ENCODE measurements at regions not wholly inside any gene's neighbourhood (a gene's known extent, or its start where the extent isn't known, plus 50 kb on each side); places are given as distances from the start of the nearest gene placed in this dataset.

DNA sequence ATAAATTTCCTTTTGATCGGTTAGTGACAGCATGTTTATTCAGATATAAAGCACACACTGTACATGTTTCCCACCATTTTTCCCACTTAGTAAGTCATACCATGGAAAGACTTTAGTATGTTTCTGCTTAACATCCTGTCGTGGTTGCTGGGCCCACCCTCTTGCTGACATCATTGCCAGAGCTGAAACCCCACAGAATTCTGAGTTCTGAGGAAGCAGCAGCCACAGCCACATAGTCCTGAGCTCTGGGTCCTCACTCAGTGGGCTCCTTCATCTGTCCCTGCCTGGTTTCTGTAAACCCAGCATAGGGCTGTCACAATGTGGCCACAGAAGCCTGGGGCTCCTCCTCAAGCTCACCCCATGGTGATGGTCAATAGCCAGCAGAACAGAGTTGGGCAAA, 441.5 kb downstream of the ENC1 start (continued):
- TF ChIP-seq, protein P1, sequence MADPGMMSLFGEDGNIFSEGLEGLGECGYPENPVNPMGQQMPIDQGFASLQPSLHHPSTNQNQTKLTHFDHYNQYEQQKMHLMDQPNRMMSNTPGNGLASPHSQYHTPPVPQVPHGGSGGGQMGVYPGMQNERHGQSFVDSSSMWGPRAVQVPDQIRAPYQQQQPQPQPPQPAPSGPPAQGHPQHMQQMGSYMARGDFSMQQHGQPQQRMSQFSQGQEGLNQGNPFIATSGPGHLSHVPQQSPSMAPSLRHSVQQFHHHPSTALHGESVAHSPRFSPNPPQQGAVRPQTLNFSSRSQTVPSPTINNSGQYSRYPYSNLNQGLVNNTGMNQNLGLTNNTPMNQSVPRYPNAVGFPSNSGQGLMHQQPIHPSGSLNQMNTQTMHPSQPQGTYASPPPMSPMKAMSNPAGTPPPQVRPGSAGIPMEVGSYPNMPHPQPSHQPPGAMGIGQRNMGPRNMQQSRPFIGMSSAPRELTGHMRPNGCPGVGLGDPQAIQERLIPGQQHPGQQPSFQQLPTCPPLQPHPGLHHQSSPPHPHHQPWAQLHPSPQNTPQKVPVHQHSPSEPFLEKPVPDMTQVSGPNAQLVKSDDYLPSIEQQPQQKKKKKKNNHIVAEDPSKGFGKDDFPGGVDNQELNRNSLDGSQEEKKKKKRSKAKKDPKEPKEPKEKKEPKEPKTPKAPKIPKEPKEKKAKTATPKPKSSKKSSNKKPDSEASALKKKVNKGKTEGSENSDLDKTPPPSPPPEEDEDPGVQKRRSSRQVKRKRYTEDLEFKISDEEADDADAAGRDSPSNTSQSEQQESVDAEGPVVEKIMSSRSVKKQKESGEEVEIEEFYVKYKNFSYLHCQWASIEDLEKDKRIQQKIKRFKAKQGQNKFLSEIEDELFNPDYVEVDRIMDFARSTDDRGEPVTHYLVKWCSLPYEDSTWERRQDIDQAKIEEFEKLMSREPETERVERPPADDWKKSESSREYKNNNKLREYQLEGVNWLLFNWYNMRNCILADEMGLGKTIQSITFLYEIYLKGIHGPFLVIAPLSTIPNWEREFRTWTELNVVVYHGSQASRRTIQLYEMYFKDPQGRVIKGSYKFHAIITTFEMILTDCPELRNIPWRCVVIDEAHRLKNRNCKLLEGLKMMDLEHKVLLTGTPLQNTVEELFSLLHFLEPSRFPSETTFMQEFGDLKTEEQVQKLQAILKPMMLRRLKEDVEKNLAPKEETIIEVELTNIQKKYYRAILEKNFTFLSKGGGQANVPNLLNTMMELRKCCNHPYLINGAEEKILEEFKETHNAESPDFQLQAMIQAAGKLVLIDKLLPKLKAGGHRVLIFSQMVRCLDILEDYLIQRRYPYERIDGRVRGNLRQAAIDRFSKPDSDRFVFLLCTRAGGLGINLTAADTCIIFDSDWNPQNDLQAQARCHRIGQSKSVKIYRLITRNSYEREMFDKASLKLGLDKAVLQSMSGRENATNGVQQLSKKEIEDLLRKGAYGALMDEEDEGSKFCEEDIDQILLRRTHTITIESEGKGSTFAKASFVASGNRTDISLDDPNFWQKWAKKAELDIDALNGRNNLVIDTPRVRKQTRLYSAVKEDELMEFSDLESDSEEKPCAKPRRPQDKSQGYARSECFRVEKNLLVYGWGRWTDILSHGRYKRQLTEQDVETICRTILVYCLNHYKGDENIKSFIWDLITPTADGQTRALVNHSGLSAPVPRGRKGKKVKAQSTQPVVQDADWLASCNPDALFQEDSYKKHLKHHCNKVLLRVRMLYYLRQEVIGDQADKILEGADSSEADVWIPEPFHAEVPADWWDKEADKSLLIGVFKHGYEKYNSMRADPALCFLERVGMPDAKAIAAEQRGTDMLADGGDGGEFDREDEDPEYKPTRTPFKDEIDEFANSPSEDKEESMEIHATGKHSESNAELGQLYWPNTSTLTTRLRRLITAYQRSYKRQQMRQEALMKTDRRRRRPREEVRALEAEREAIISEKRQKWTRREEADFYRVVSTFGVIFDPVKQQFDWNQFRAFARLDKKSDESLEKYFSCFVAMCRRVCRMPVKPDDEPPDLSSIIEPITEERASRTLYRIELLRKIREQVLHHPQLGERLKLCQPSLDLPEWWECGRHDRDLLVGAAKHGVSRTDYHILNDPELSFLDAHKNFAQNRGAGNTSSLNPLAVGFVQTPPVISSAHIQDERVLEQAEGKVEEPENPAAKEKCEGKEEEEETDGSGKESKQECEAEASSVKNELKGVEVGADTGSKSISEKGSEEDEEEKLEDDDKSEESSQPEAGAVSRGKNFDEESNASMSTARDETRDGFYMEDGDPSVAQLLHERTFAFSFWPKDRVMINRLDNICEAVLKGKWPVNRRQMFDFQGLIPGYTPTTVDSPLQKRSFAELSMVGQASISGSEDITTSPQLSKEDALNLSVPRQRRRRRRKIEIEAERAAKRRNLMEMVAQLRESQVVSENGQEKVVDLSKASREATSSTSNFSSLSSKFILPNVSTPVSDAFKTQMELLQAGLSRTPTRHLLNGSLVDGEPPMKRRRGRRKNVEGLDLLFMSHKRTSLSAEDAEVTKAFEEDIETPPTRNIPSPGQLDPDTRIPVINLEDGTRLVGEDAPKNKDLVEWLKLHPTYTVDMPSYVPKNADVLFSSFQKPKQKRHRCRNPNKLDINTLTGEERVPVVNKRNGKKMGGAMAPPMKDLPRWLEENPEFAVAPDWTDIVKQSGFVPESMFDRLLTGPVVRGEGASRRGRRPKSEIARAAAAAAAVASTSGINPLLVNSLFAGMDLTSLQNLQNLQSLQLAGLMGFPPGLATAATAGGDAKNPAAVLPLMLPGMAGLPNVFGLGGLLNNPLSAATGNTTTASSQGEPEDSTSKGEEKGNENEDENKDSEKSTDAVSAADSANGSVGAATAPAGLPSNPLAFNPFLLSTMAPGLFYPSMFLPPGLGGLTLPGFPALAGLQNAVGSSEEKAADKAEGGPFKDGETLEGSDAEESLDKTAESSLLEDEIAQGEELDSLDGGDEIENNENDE (IDR thresholded peaks at IDR 0.05; ENCODE audit: insufficient replicate concordance, low read length) = no peak
- TF ChIP-seq E2F6 (IDR thresholded peaks at IDR 0.05) = no peak
